HCT116 (cell line): ENCODE measurements at regions not wholly inside any gene's neighbourhood (a gene's known extent, or its start where the extent isn't known, plus 50 kb on each side); places are given as distances from the start of the nearest gene placed in this dataset.

Experiments used
- ATAC-seq: fragments of 200-7000 bp; cut with Tn5 transposase; 2 replicates; pipeline ENCODE4 v1.9.1; 2020; ENCODE audit warnings: mild to moderate bottlenecking, moderate library complexity
- BruUV-seq: library from RNA; stranded (reverse); fragments of 400-500 nt; replicated peaks from 2 replicates; lab custom pipeline; 2021; lab: Mats Ljungman, UMichigan
- CTCF ChIA-PET: fragments of 300-600 bp; sonication (Branson Sonifier 250); formaldehyde crosslinking; loops from one replicate; lab custom pipeline; 2021; ENCODE audit warnings: antibody characterized with exemption; lab: Charles Lee
- POLR2A ChIA-PET: fragments of 300-600, 350-600 bp; sonication (Branson Sonifier 250); formaldehyde crosslinking; loops from one replicate; lab custom pipeline; 2021; ENCODE audit warnings: antibody characterized with exemption; lab: Charles Lee
- RAD21 ChIA-PET, 2 experiments: fragments of 300-600 bp; sonication (Branson Sonifier 250); formaldehyde crosslinking; loops; one replicate each; lab custom pipeline; 2023; ENCODE audit warnings: low total read pairs in 2 of 2; ENCODE audit not compliant: uncharacterized antibody in 2 of 2, unreplicated experiment in 2 of 2, low non-redundant PET in 1 of 2; lab: Charles Lee
- DNase-seq: peaks from one replicate; pipeline ENCODE4 v3.0.0-alpha.2; 2010; ENCODE audit warnings: low read depth, low spot score
- H2AFZ ChIP-seq: fragments of 200-600 bp; shearing (Covaris generic), sonication (generic); 2 replicates; pipeline ENCODE4 v1.6.1; 2017; ENCODE audit warnings: low read depth, mixed run types, mixed read lengths, antibody characterized with exemption, low read length; ENCODE audit not compliant: poor library complexity, severe bottlenecking
- H3K27ac ChIP-seq: 2 replicates; pipeline ENCODE4 v1.5.1; 2012; ENCODE audit warnings: low read depth, low read length
- H3K27me3 ChIP-seq: fragments of 200-600 bp; sonication (generic); 2 replicates; pipeline ENCODE4 v1.6.1; 2016; ENCODE audit warnings: mixed run types, low read length, mixed read lengths; ENCODE audit not compliant: insufficient read depth
- H3K36me3 ChIP-seq, 2 experiments: fragments of 200-500 bp in 1 of 2; fragments of 200-600 bp in 1 of 2; sonication (Bioruptor generic) in 1 of 2; sonication (generic) in 1 of 2; 2 replicates each; pipeline versions ENCODE4 v1.5.1 to v1.6.1; 2014 to 2016; ENCODE audit warnings: low read length in 2 of 2, inconsistent platforms in 1 of 2, mixed read lengths in 1 of 2, mixed run types in 1 of 2; ENCODE audit not compliant: insufficient read depth in 2 of 2, control insufficient read depth in 1 of 2
- H3K4me1 ChIP-seq, 2 experiments: fragments of 200-600 bp in 1 of 2; sonication (generic) in 1 of 2; 2 replicates each; pipeline versions ENCODE4 v1.5.1 to v1.6.1; 2012 to 2017; ENCODE audit warnings: low read length in 2 of 2, inconsistent platforms in 1 of 2, mild to moderate bottlenecking in 1 of 2, mixed read lengths in 1 of 2, mixed run types in 1 of 2, moderate library complexity in 1 of 2; ENCODE audit not compliant: insufficient read depth in 2 of 2, control insufficient read depth in 1 of 2
- H3K4me2 ChIP-seq: fragments of 200-600 bp; sonication (generic); 2 replicates; pipeline ENCODE4 v1.6.1; 2017; ENCODE audit warnings: mixed run types, low read length, mixed read lengths
- H3K4me3 ChIP-seq, 2 experiments: fragments of 200-600 bp in 1 of 2; sonication (generic) in 1 of 2; replicated peaks in 1 of 2; 2 replicates each; pipeline ENCODE4 v1.5.1; 2011 to 2016; ENCODE audit warnings: low read length in 2 of 2, control low read depth in 1 of 2, low read depth in 1 of 2, mild to moderate bottlenecking in 1 of 2, mixed read lengths in 1 of 2, mixed run types in 1 of 2
- H3K79me2 ChIP-seq: fragments of 200-600 bp; sonication (generic); 2 replicates; pipeline ENCODE4 v1.6.1; 2017; ENCODE audit warnings: mild to moderate bottlenecking, mixed run types, low read length, moderate library complexity, mixed read lengths; ENCODE audit not compliant: insufficient read depth
- H3K9ac ChIP-seq: fragments of 200-600 bp; sonication (generic); 2 replicates; pipeline ENCODE4 v1.6.1; 2016; ENCODE audit warnings: low read length, mixed read lengths
- H3K9me2 ChIP-seq: fragments of 200-600 bp; sonication (generic), shearing (Covaris generic); 2 replicates; pipeline ENCODE4 v1.6.1; 2017; ENCODE audit warnings: mixed run types, mild to moderate bottlenecking, moderate library complexity; ENCODE audit not compliant: insufficient read depth
- H3K9me3 ChIP-seq, 2 experiments: fragments of 200-500 bp in 1 of 2; fragments of 200-600 bp in 1 of 2; sonication (Bioruptor generic) in 1 of 2; sonication (generic) in 1 of 2; 2 replicates each; pipeline ENCODE4 v1.6.1; 2014 to 2017; ENCODE audit warnings: low read length in 2 of 2, mixed read lengths in 2 of 2, inconsistent platforms in 1 of 2, low read depth in 1 of 2, mild to moderate bottlenecking in 1 of 2, mixed run types in 1 of 2, moderate library complexity in 1 of 2; ENCODE audit not compliant: control insufficient read depth in 1 of 2, insufficient read depth in 1 of 2
- H4K20me1 ChIP-seq: fragments of 200-600 bp; sonication (generic), shearing (Covaris generic); 2 replicates; pipeline ENCODE4 v1.6.1; 2017; ENCODE audit warnings: mixed run types, mild to moderate bottlenecking, moderate library complexity; ENCODE audit not compliant: insufficient read depth
- ATF3 ChIP-seq: IDR thresholded peaks from 2 replicates; pipeline ENCODE4 v1.6.1; 2012
- CEBPB ChIP-seq: IDR thresholded peaks from 2 replicates; pipeline ENCODE4 v1.6.1; 2012; ENCODE audit warnings: low read depth
- CTCF ChIP-seq, 3 experiments: fragments of 200-600 bp in 1 of 3; sonication (generic) in 1 of 3; IDR thresholded peaks in 2 of 3; conservative IDR thresholded peaks in 1 of 3; 2 replicates each; pipeline ENCODE4 v1.5.1; 2012 to 2017; ENCODE audit warnings: low read depth in 2 of 3, low read length in 2 of 3, antibody characterized with exemption in 1 of 3, borderline replicate concordance in 1 of 3, control low read depth in 1 of 3, mild to moderate bottlenecking in 1 of 3, mixed read lengths in 1 of 3, mixed run types in 1 of 3, moderate library complexity in 1 of 3; ENCODE audit not compliant: insufficient read depth in 1 of 3
- EGR1 ChIP-seq: IDR thresholded peaks from 2 replicates; pipeline ENCODE4 v1.6.1; 2012; ENCODE audit warnings: low read depth
- ELF1 ChIP-seq: IDR thresholded peaks from 2 replicates; pipeline ENCODE4 v1.6.1; 2012; ENCODE audit warnings: low read depth, borderline replicate concordance
- EZH2 ChIP-seq: fragments of 200-600 bp; sonication (generic); IDR thresholded peaks from 2 replicates; pipeline ENCODE4 v1.6.1; 2017; ENCODE audit warnings: antibody characterized with exemption, mixed run types
- EZH2phosphoT487 ChIP-seq: fragments of 200-600 bp; IDR thresholded peaks from 2 replicates; pipeline ENCODE4 v1.6.1; 2018; ENCODE audit warnings: antibody characterized with exemption, borderline replicate concordance
- FOSL1 ChIP-seq: IDR thresholded peaks from 2 replicates; pipeline ENCODE4 v1.6.1; 2012; ENCODE audit warnings: low read depth
- MAX ChIP-seq: IDR thresholded peaks from 2 replicates; pipeline ENCODE4 v1.6.1; 2012
- POLR2A ChIP-seq: IDR thresholded peaks from 2 replicates; pipeline ENCODE4 v1.7.0; 2011; ENCODE audit warnings: borderline replicate concordance; ENCODE audit not compliant: insufficient read depth, insufficient read length; ENCODE audit errors: extremely low read depth
- POLR2AphosphoS5 ChIP-seq: IDR thresholded peaks from 2 replicates; pipeline ENCODE4 v1.6.1; 2011; ENCODE audit warnings: mild to moderate bottlenecking, low read depth, low read length, moderate library complexity
- RAD21 ChIP-seq: IDR thresholded peaks from 2 replicates; pipeline ENCODE4 v1.6.1; 2012; ENCODE audit warnings: low read depth, mild to moderate bottlenecking
- SIN3A ChIP-seq: IDR thresholded peaks from 2 replicates; pipeline ENCODE4 v1.6.1; 2012; ENCODE audit warnings: low read depth
- SRF ChIP-seq: IDR thresholded peaks from 2 replicates; pipeline ENCODE4 v1.6.1; 2012; ENCODE audit warnings: low read depth
- TCF7L2 ChIP-seq: IDR thresholded peaks from 2 replicates; pipeline ENCODE4 v1.7.0; 2011; ENCODE audit warnings: borderline replicate concordance, inconsistent platforms; ENCODE audit not compliant: insufficient read depth, insufficient read length; ENCODE audit errors: extremely low read depth
- YY1 ChIP-seq: IDR thresholded peaks from 2 replicates; pipeline ENCODE4 v1.6.1; 2011; ENCODE audit warnings: low read length, low read depth, moderate library complexity, mild to moderate bottlenecking; ENCODE audit not compliant: insufficient replicate concordance; ENCODE audit errors: extremely low read depth
- ZBTB33 ChIP-seq: IDR thresholded peaks from 2 replicates; pipeline ENCODE4 v1.6.1; 2011; ENCODE audit warnings: mild to moderate bottlenecking, low read length, moderate library complexity; ENCODE audit not compliant: insufficient replicate concordance; ENCODE audit errors: extremely low read depth
- ZFX ChIP-seq: fragments of 450-650 bp; IDR thresholded peaks from 2 replicates; pipeline ENCODE4 v1.6.1; 2017
- ZNF274 ChIP-seq: fragments of 200-500 bp; sonication (Bioruptor generic); IDR thresholded peaks from 2 replicates; pipeline ENCODE4 v1.6.1; 2014; ENCODE audit warnings: mild to moderate bottlenecking, low read depth, low read length, inconsistent platforms
- intact Hi-C: fragments of 100-400 bp; cut with micrococcal nuclease; formaldehyde crosslinking; loops from 2 replicates; pipeline ENCODE4 v1.10.0; 2022

- no peak overlapping the region for H2AFZ ChIP-seq
- H3K9me3 ChIP-seq, result no peaks in the 10 kb centered on the region
- no peaks in the 10 kb centered on the region for H3K27me3 ChIP-seq
- no peaks in the 10 kb centered on the region for H3K36me3 ChIP-seq
- ChIA-PET POLR2A (no interaction called here), RAD21 (no interaction called here), CTCF (no interaction called here)
- H3K4me1 ChIP-seq, result no peaks in the 10 kb centered on the region
- no peak overlapping the region for H3K4me3 ChIP-seq
- intact Hi-C loops, result loop anchor here (5.0 kb wide), 1 partner anchor 379 kb away; no protein-coding TSS in a partner anchor
- TF ChIP-seq ATF3 (no peak), CTCF (IDR thresholded peaks at IDR 0.05 in 2 of 3, conservative IDR thresholded peaks at IDR 0.05 in 1 of 3; ENCODE audit: borderline replicate concordance in 1 of 3, insufficient read depth in 1 of 3, low read depth in 2 of 3, low read length in 2 of 3) (no peak), CEBPB (no peak), SRF (no peak), EGR1 (no peak), POLR2AphosphoS5 (no peak), ZNF274 (no peak), FOSL1 (no peak), ZFX (no peak), SIN3A (no peak), YY1 (no peak), RAD21 (no peak), MAX (no peak), TCF7L2 (no peak), EZH2 (no peak), ELF1 (no peak), EZH2phosphoT487 (no peak), ZBTB33 (no peak), POLR2A (no peak)
- DNase-seq (no peak), ATAC-seq (no peak)
- H3K27ac ChIP-seq, result no peak overlapping the region
- H4K20me1 ChIP-seq, result no peaks in the 10 kb centered on the region
- H3K79me2 ChIP-seq, result no peaks in the 10 kb centered on the region
- H3K4me2 ChIP-seq, result no peak overlapping the region
- H3K9me2 ChIP-seq, result no peaks in the 10 kb centered on the region
- no peak overlapping the region for H3K9ac ChIP-seq
- no TSS peak for BruUV-seq
Measured at GRCh38 chr4:85367815-85368214, 107.1 kb upstream of the ARHGAP24 start.
